Upper lobe of left lung (tissue), 6 donors: ENCODE measurements at regions not wholly inside any gene's neighbourhood (a gene's known extent, or its start where the extent isn't known, plus 50 kb on each side); places are given as distances from the start of the nearest gene placed in this dataset.

Experiments used
- ATAC-seq, 2 donors: fragments of 200-7000 bp; cut with Tn5 transposase; one replicate each; pipeline ENCODE4 v1.9.1; 2022; ENCODE audit warnings: mild to moderate bottlenecking in 2 of 2, moderate library complexity in 2 of 2; ENCODE audit not compliant: low FRiP score in 2 of 2
- DNase-seq, 2 donors: peaks; one replicate each; pipeline ENCODE4 v3.0.0-alpha.2; 2019 to 2020
- H3K27ac ChIP-seq, 4 donors: fragments of 200-600 bp; sonication (generic); one replicate each; pipeline ENCODE4 v1.5.1; 2016 to 2019
- H3K27me3 ChIP-seq, 4 donors: fragments of 200-600 bp; sonication (generic); one replicate each; pipeline ENCODE4 v1.5.1; 2017 to 2019
- H3K36me3 ChIP-seq, 4 donors: fragments of 200-600 bp; sonication (generic); one replicate each; pipeline ENCODE4 v1.5.1; 2016 to 2019
- H3K4me1 ChIP-seq, 4 donors: fragments of 200-600 bp; sonication (generic); one replicate each; pipeline ENCODE4 v1.5.1; 2018 to 2019
- H3K4me3 ChIP-seq, 4 donors: fragments of 200-600 bp; sonication (generic); one replicate each; pipeline ENCODE4 v1.5.1; 2017 to 2019; ENCODE audit warnings: mild to moderate bottlenecking in 2 of 4, moderate library complexity in 1 of 4
- H3K9me3 ChIP-seq, 4 donors: fragments of 200-600 bp; sonication (generic); one replicate each; pipeline ENCODE4 v1.5.1; 2018 to 2019
- EP300 ChIP-seq, 4 donors: sonication (generic); formaldehyde crosslinking; IDR thresholded peaks; one replicate each; pipeline ENCODE4 v1.5.1; 2017; ENCODE audit warnings: antibody characterized with exemption in 4 of 4, control low read depth in 2 of 4
- POLR2A ChIP-seq, 4 donors: fragments of 450-650 bp; IDR thresholded peaks; one replicate each; pipeline ENCODE4 v1.5.1; 2016 to 2017; ENCODE audit warnings: antibody characterized with exemption in 4 of 4, mild to moderate bottlenecking in 2 of 4
- POLR2AphosphoS5 ChIP-seq, 2 donors: sonication (generic); formaldehyde crosslinking; IDR thresholded peaks; one replicate each; pipeline ENCODE4 v1.5.1; 2017; ENCODE audit warnings: antibody characterized with exemption in 2 of 2
- WGBS, 2 donors: methylation state at CpG; one replicate each; pipeline ENCODE4 v1.1.5; 2017 to 2018; 5-methylcytosine and 5-hydroxymethylcytosine counted together
- TF ChIP-seq, protein P1 (sequence below), 6 experiments: fragments of 450-650 bp in 4 of 6; fragments of 200-600 bp in 2 of 6; sonication (generic) in 2 of 6; IDR thresholded peaks; one replicate each; pipeline ENCODE4 v1.5.1; 2016 to 2019; ENCODE audit warnings: antibody characterized with exemption in 6 of 6
- donor health status: DM: no; HTN: no; CAD: no; lungs with moderate emphysema.
- donor health status: DM: no; HTN: yes; CAD: no; lungs with severe emphysema.

DNA sequence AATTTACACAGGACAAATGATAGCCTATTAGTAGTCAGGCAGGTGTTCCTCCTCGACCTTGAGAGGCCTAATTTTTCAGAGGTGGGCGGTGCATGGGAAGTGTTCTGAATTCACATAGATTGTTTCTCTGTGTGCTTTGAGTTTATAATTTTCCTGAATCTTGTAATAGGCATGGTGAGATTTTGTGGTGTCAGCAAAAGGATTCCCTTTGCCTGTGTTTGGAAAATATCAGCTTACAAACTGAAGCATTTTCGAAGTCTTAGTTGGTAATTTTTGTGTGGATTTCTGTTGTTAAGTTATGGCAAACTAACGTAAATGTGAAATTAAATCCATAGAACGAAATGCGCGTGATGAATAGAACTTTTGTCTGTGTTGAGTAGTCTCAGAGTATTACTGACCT is 194.0 kb upstream of the RBMS1 start:
- WGBS, 2 donors = 76 to 82% methylated on average over 7 of the region's 7 CpGs
- H3K27me3 ChIP-seq = no peaks in the 10 kb centered on the region

DNA sequence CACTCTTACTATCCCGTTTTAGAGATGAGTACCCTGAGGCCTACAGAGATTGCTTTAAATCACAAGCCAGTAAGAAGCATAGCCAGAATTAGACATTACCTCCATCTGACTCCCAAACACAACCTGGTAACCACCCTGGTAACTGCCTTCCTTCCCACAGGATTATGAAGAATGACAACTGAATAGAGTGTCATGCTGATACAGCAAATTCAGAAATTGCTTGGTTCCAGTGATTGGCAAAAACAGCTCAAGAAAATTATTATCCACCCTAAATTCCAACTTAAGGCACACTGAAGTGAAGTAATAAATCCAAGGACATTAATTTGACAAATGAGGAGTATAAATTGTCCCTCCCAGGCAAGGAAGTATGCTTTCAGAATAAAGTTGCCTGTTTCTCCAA is 195.8 kb upstream of the RBMS1 start:
- DNase-seq (no peak), ATAC-seq (no peak)
- Histone ChIP-seq H3K9me3 (no peaks in the 10 kb centered on the region), H3K4me1 (no peaks in the 10 kb centered on the region), H3K27me3 (no peaks in the 10 kb centered on the region), H3K4me3 (no peak overlapping the region), H3K36me3 (no peaks in the 10 kb centered on the region), H3K27ac (no peak overlapping the region)
- TF ChIP-seq, protein P1, sequence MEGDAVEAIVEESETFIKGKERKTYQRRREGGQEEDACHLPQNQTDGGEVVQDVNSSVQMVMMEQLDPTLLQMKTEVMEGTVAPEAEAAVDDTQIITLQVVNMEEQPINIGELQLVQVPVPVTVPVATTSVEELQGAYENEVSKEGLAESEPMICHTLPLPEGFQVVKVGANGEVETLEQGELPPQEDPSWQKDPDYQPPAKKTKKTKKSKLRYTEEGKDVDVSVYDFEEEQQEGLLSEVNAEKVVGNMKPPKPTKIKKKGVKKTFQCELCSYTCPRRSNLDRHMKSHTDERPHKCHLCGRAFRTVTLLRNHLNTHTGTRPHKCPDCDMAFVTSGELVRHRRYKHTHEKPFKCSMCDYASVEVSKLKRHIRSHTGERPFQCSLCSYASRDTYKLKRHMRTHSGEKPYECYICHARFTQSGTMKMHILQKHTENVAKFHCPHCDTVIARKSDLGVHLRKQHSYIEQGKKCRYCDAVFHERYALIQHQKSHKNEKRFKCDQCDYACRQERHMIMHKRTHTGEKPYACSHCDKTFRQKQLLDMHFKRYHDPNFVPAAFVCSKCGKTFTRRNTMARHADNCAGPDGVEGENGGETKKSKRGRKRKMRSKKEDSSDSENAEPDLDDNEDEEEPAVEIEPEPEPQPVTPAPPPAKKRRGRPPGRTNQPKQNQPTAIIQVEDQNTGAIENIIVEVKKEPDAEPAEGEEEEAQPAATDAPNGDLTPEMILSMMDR (IDR thresholded peaks at IDR 0.05) = no peak
- TF ChIP-seq POLR2A (IDR thresholded peaks at IDR 0.05) (no peak), POLR2AphosphoS5 (IDR thresholded peaks at IDR 0.05) (no peak), EP300 (IDR thresholded peaks at IDR 0.05) (no peak)
- WGBS, 2 donors = 95 to 100% methylated on average over 1 of the region's 1 CpG

More for the DNA sequence above, 194.0 kb upstream of the RBMS1 start:
- H3K4me3 ChIP-seq = no peak overlapping the region
- H3K4me1 ChIP-seq = no peaks in the 10 kb centered on the region
- ATAC-seq = no peak
- no peaks in the 10 kb centered on the region for H3K9me3 ChIP-seq
- TF ChIP-seq EP300 (IDR thresholded peaks at IDR 0.05) (no peak), POLR2A (IDR thresholded peaks at IDR 0.05) (no peak), POLR2AphosphoS5 (IDR thresholded peaks at IDR 0.05) (no peak)
- TF ChIP-seq, protein P1 (IDR thresholded peaks at IDR 0.05) = no peak
- no peak for DNase-seq
- no peaks in the 10 kb centered on the region for H3K36me3 ChIP-seq
- no peak overlapping the region for H3K27ac ChIP-seq

DNA sequence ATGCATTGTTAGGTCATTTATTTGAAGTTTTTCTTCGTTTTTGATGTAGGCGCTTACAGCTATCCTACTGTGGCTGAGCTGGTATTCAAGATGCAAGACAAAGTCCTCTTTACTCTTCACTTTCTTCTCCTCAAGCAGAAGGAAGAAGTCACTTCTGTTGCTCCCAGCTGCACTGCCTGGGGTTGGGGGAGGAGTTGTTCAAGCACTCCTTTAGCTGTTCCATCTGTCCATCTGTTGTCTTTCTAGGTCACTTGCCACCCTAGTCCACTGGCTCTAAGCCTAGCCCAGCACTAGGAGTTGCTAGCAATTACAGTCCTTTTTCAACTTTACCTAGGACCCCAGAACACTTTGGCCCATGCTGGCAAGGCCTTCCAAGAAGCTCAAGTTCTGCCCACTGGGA is 200.6 kb upstream of the RBMS1 start:
- no peak for TF ChIP-seq POLR2A (IDR thresholded peaks at IDR 0.05)

DNA sequence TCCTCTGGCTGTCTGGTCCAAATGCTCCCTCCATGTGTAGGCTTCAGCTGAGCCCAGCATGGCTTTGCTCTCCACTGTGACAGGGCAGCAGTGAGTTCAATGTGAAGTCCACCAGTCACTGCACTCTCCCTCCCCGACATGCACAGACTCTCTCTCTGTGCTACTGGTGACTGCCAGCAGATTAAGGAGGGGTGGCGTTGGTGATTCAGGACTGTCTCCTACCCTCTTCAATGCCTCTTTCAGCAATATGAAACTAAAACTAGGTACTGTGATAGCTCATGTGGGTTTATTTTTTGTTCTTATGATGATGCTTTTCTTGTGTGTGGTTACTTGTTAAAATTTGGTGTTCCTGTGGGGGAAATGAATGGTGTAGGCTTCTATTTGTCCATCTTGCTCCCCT is 201.0 kb upstream of the RBMS1 start:
- Histone ChIP-seq H3K9me3 (no peaks in the 10 kb centered on the region), H3K36me3 (no peaks in the 10 kb centered on the region), H3K4me3 (no peak overlapping the region), H3K27me3 (no peaks in the 10 kb centered on the region), H3K27ac (no peak overlapping the region), H3K4me1 (no peaks in the 10 kb centered on the region)
- ATAC-seq (peak; percentile 16 to 40), DNase-seq (no peak)
- 50 to 71% methylated on average over 1 to 2 of the region's 2 CpGs for WGBS, 2 donors
- TF ChIP-seq, protein P1 (IDR thresholded peaks at IDR 0.05) = no peak
- TF ChIP-seq EP300 (IDR thresholded peaks at IDR 0.05) (no peak), POLR2AphosphoS5 (IDR thresholded peaks at IDR 0.05) (no peak), POLR2A (IDR thresholded peaks at IDR 0.05) (no peak)

More for the DNA sequence above, 200.6 kb upstream of the RBMS1 start:
- Histone ChIP-seq H3K4me3 (no peak overlapping the region), H3K27me3 (no peaks in the 10 kb centered on the region), H3K9me3 (no peaks in the 10 kb centered on the region), H3K27ac (no peak overlapping the region), H3K4me1 (no peaks in the 10 kb centered on the region), H3K36me3 (no peaks in the 10 kb centered on the region)
- DNase-seq (no peak), ATAC-seq (no peak)
- 92% methylated on average over 2 of the region's 2 CpGs for WGBS, 2 donors

DNA sequence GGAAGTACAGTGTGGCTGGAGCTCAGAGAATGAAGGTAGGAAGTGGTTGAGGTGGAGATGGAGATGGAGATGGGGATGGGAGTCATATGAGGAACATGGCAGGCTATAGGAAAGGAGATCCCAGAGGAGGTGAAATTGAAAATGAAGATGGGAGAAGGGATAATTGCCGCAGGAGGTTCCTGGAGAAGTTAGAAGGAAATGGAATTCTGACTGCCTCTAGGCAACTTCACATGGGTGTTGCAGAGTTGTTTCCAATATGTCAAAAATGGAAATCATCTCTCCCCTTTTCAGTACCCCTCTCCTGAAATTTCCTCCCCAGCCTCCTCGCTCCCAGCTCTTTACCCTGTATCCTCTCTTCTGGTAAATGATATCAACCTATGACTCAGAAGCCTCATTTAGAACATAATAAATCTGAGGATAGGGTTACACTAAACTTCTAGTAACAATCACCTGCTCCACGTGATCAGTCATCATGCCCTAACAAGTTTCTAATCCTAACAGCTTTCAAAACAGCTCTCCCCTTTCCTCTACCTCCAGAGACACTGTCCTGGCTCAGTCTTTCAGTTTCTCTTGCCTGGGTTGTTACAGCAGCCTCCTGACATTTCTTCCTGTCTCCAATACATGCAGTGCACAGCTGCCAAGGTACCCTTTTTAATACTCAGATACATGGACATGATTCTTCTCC is 201.9 kb upstream of the RBMS1 start:
- H3K9me3 ChIP-seq = no peaks in the 10 kb centered on the region
- no peak for ATAC-seq
- H3K4me1 ChIP-seq = no peaks in the 10 kb centered on the region
- TF ChIP-seq, protein P1 (IDR thresholded peaks at IDR 0.05) = no peak
- TF ChIP-seq POLR2A (IDR thresholded peaks at IDR 0.05) (no peak), EP300 (IDR thresholded peaks at IDR 0.05) (no peak), POLR2AphosphoS5 (IDR thresholded peaks at IDR 0.05) (no peak)
- H3K27me3 ChIP-seq = no peaks in the 10 kb centered on the region
- WGBS, 2 donors = 87 to 88% methylated on average over 3 of the region's 3 CpGs
- H3K4me3 ChIP-seq = no peak overlapping the region
- no peaks in the 10 kb centered on the region for H3K36me3 ChIP-seq
- H3K27ac ChIP-seq = no peak overlapping the region
- no peak for DNase-seq
